Mesenchymal stem cell (in vitro differentiated cells and primary cell): ENCODE measurements at regions not wholly inside any gene's neighbourhood (a gene's known extent, or its start where the extent isn't known, plus 50 kb on each side); places are given as distances from the start of the nearest gene placed in this dataset.

ENCODE experiments used
- DNase-seq: peaks from one replicate; pipeline ENCODE4 v3.0.0-alpha.2; 2013
- H2AFZ ChIP-seq: one replicate; pipeline ENCODE4 v1.6.1; 2013; ENCODE audit warnings: low read depth, mild to moderate bottlenecking, control low read depth, inconsistent platforms, low read length, moderate library complexity
- H2AK5ac ChIP-seq: 2 replicates; pipeline ENCODE4 v1.6.1; 2013; ENCODE audit warnings: low read length, moderate library complexity, mild to moderate bottlenecking, inconsistent platforms; ENCODE audit not compliant: severe bottlenecking
- H2BK120ac ChIP-seq: one replicate; pipeline ENCODE4 v1.6.1; 2013; ENCODE audit warnings: low read depth, mild to moderate bottlenecking, inconsistent platforms, low read length, moderate library complexity
- H2BK12ac ChIP-seq, 2 experiments: one replicate each; pipeline ENCODE4 v1.6.1; 2013; ENCODE audit warnings: inconsistent platforms in 2 of 2, low read length in 2 of 2, mild to moderate bottlenecking in 2 of 2, moderate library complexity in 2 of 2, control low read depth in 1 of 2
- H2BK15ac ChIP-seq: one replicate; pipeline ENCODE4 v1.6.1; 2013; ENCODE audit warnings: mild to moderate bottlenecking, low read depth, inconsistent platforms; ENCODE audit not compliant: poor library complexity, severe bottlenecking
- H2BK5ac ChIP-seq: 2 replicates; pipeline ENCODE4 v1.6.1; 2013; ENCODE audit warnings: low read depth, mild to moderate bottlenecking, low read length, control low read depth, inconsistent platforms; ENCODE audit not compliant: poor library complexity, severe bottlenecking
- H3K14ac ChIP-seq, 2 experiments: one replicate each; pipeline ENCODE4 v1.6.1; 2013; ENCODE audit warnings: inconsistent platforms in 2 of 2, low read length in 2 of 2, control low read depth in 1 of 2, mild to moderate bottlenecking in 1 of 2, moderate library complexity in 1 of 2
- H3K18ac ChIP-seq, 2 experiments: one replicate each; pipeline ENCODE4 v1.6.1; 2013; ENCODE audit warnings: inconsistent platforms in 2 of 2, low read length in 2 of 2, control low read depth in 1 of 2, low read depth in 1 of 2, mild to moderate bottlenecking in 1 of 2
- H3K23ac ChIP-seq, 2 experiments: one replicate each; pipeline ENCODE4 v1.6.1; 2013; ENCODE audit warnings: inconsistent platforms in 2 of 2, low read length in 2 of 2, mild to moderate bottlenecking in 2 of 2, moderate library complexity in 2 of 2, control low read depth in 1 of 2
- H3K27ac ChIP-seq: 2 replicates; pipeline ENCODE4 v1.5.1; 2013; ENCODE audit warnings: mild to moderate bottlenecking, moderate library complexity, low read length, control low read depth, inconsistent platforms; ENCODE audit not compliant: poor library complexity, severe bottlenecking
- H3K27me3 ChIP-seq, 2 experiments: 2 replicates each; pipeline versions ENCODE4 v1.6.1 to v1.7.0; 2013; ENCODE audit warnings: low read length in 2 of 2, mild to moderate bottlenecking in 2 of 2, moderate library complexity in 2 of 2, control low read depth in 1 of 2, inconsistent platforms in 1 of 2; ENCODE audit not compliant: control insufficient read depth in 1 of 2, insufficient read depth in 1 of 2
- H3K36me3 ChIP-seq, 2 experiments: 2 replicates each; pipeline versions ENCODE4 v1.6.1 to v1.7.0; 2013; ENCODE audit warnings: low read length in 2 of 2, control low read depth in 1 of 2, inconsistent platforms in 1 of 2, low read depth in 1 of 2, mild to moderate bottlenecking in 1 of 2; ENCODE audit not compliant: insufficient read depth in 2 of 2, control insufficient read depth in 1 of 2
- H3K4ac ChIP-seq, 2 experiments: one replicate each; pipeline ENCODE4 v1.6.1; 2013; ENCODE audit warnings: inconsistent platforms in 2 of 2, low read length in 2 of 2, mild to moderate bottlenecking in 2 of 2, moderate library complexity in 2 of 2, control low read depth in 1 of 2, low read depth in 1 of 2
- H3K4me1 ChIP-seq: 2 replicates; pipeline ENCODE4 v1.6.1; 2013; ENCODE audit warnings: low read depth, low read length, control low read depth; ENCODE audit not compliant: control insufficient read depth, insufficient read depth
- H3K4me2 ChIP-seq: 2 replicates; pipeline ENCODE4 v1.6.1; 2013; ENCODE audit warnings: low read length, mild to moderate bottlenecking, inconsistent platforms; ENCODE audit not compliant: poor library complexity, severe bottlenecking
- H3K4me3 ChIP-seq, 2 experiments: 2 replicates each; pipeline versions ENCODE4 v1.5.1 to v1.7.0; 2013; ENCODE audit warnings: low read length in 2 of 2, mild to moderate bottlenecking in 2 of 2, control low read depth in 1 of 2, low read depth in 1 of 2; ENCODE audit not compliant: insufficient read depth in 1 of 2
- H3K79me1 ChIP-seq: replicated peaks from 2 replicates; pipeline ENCODE4 v1.6.1; 2013; ENCODE audit warnings: mild to moderate bottlenecking, control low read depth, low read length, inconsistent platforms; ENCODE audit not compliant: poor library complexity, severe bottlenecking
- H3K9ac ChIP-seq: 2 replicates; pipeline ENCODE4 v1.7.0; 2013; ENCODE audit warnings: mild to moderate bottlenecking, low read length, moderate library complexity
- H3K9me3 ChIP-seq: 2 replicates; pipeline ENCODE4 v1.7.0; 2013; ENCODE audit warnings: mild to moderate bottlenecking, low read length; ENCODE audit not compliant: control insufficient read depth
- H4K8ac ChIP-seq: one replicate; pipeline ENCODE4 v1.6.1; 2013; ENCODE audit warnings: inconsistent platforms, mild to moderate bottlenecking, low read length, moderate library complexity
- H4K91ac ChIP-seq: one replicate; pipeline ENCODE4 v1.6.1; 2013; ENCODE audit warnings: mild to moderate bottlenecking, low read length, inconsistent platforms
- WGBS: methylation state at CpG from one replicate; pipeline ENCODE4 v1.1.7; 2013; ENCODE audit warnings: mixed read lengths; 5-methylcytosine and 5-hydroxymethylcytosine counted together

DNA sequence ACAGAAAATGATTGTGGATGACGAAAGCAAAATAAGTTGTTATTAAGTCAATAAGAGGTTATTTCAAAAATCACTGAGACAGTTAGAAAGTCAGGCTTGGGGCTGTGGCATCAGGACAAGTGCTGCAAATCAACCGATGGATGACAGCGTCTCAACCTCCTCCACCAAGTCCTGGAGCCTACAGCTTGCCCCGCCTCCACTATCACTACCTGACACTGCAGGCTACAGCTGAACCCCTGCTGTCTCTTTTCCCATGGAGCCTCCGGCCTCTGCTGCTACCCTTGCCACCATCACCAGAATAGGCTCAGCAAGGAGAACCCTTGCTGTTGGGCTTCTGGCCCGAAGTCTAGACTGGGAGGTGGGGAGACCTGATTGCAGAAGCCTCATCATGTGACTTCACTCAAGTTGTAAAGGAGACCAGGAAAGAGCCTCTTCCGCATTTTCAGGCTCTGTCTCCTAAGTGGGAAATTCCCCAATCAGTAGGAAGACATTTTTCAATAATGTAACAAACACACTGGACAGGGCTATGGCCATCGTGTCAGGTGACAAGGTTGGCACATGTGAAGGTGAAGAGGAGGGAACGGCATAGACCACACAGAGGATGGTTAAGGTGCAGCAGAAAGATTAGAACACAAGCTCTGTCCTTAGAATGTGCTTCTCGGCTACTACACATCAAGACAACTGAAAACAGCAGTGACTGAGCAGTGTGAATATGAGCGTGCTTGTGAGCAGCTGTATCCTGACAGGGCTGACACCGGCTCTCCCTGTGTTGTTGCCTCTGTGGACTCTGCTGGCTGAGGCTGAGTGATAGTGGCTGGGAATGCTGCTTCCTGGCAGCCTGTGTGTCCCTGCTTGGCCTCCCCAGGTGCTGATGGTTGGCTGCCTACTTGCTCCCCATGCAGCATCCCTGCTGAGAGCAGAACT is 660.7 kb downstream of the PTPRU start:
- no peak overlapping the region for H3K9ac ChIP-seq
- no peak overlapping the region for H2BK120ac ChIP-seq
- no peak overlapping the region for H2AFZ ChIP-seq
- H3K4me3 ChIP-seq: no peak overlapping the region
- no peaks in the 10 kb centered on the region for H3K9me3 ChIP-seq
- no peak overlapping the region for H3K4ac ChIP-seq
- H2AK5ac ChIP-seq: no peak overlapping the region
- H3K36me3 ChIP-seq: no peaks in the 10 kb centered on the region
- H2BK5ac ChIP-seq: no peak overlapping the region
- H3K14ac ChIP-seq: no peak overlapping the region
- no peaks in the 10 kb centered on the region for H3K79me1 ChIP-seq
- DNase-seq: no peak
- H3K27ac ChIP-seq: no peak overlapping the region
- H3K4me1 ChIP-seq: peaks cover 2% of the 10 kb centered on the region
- WGBS: 65% methylated on average over 11 of the region's 12 CpGs
- no peak overlapping the region for H4K8ac ChIP-seq
- peaks cover 29 to 82% of the 10 kb centered on the region in 2 experiments for H3K27me3 ChIP-seq
- H4K91ac ChIP-seq: peak overlapping the region; percentile 34
- no peak overlapping the region for H3K4me2 ChIP-seq
- H2BK12ac ChIP-seq: no peak overlapping the region
- H3K18ac ChIP-seq: no peak overlapping the region
- no peak overlapping the region for H2BK15ac ChIP-seq
- no peak overlapping the region for H3K23ac ChIP-seq

DNA sequence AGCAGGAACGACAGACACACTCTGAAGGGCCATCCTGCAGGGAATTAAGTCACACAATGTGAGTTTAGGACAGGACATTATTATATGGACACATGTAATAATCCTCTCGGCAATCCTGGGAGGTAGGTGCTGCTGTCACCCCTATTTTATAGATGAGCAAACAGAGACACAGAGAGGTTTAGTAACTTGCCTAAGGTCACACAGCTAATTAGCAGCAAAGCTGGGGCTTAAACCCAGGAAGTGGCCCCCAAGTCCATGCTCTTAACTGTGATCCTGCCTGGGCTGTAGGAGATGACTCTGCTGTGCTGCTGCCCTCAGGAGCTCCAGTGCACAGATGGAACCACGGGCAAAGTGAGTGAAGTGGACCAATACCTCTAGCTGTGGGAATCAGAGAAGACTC is 660.0 kb downstream of the PTPRU start:
- no peak overlapping the region for H3K18ac ChIP-seq
- no peak overlapping the region for H3K4ac ChIP-seq
- peaks cover 2% of the 10 kb centered on the region for H3K4me1 ChIP-seq
- no peak overlapping the region for H2BK5ac ChIP-seq
- H3K9ac ChIP-seq: no peak overlapping the region
- no peak overlapping the region for H4K91ac ChIP-seq
- no peak for DNase-seq
- H2BK15ac ChIP-seq: no peak overlapping the region
- H2BK12ac ChIP-seq: no peak overlapping the region
- no peak overlapping the region for H3K23ac ChIP-seq
- H3K4me2 ChIP-seq: no peak overlapping the region
- H2BK120ac ChIP-seq: no peak overlapping the region
- H2AK5ac ChIP-seq: no peak overlapping the region
- no peaks in the 10 kb centered on the region for H3K79me1 ChIP-seq
- 73% methylated on average over 3 of the region's 3 CpGs for WGBS
- H4K8ac ChIP-seq: no peak overlapping the region
- H3K36me3 ChIP-seq: no peaks in the 10 kb centered on the region
- H3K27me3 ChIP-seq: peaks cover 25 to 82% of the 10 kb centered on the region in 2 experiments
- H2AFZ ChIP-seq: no peak overlapping the region
- no peak overlapping the region for H3K4me3 ChIP-seq
- no peaks in the 10 kb centered on the region for H3K9me3 ChIP-seq
- H3K27ac ChIP-seq: no peak overlapping the region
- no peak overlapping the region for H3K14ac ChIP-seq

DNA sequence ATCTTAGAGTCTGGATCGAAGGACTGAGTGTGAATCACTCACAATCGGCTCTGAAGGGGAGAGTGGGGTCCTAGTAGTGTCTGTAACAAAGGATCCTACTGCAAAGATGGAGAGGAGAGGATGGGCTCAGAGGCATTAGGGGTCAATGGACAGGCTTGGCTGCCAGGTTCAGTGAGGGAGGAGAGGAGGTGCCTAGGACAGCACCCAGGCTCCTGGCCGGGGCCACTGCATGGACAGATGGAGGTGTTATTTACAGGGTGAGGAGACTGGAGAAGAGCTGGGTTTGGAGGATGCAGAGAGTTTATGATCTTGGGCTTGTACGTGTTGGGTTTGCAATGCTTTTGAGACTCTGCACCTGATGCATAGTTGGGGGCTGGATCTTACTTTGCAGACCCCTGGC is 658.9 kb downstream of the PTPRU start:
- no peak overlapping the region for H2AK5ac ChIP-seq
- no peak overlapping the region for H3K9ac ChIP-seq
- H3K27me3 ChIP-seq: peaks cover 28 to 81% of the 10 kb centered on the region in 2 experiments
- H2BK120ac ChIP-seq: no peak overlapping the region
- H3K4ac ChIP-seq: no peak overlapping the region
- no peak for DNase-seq
- H2AFZ ChIP-seq: no peak overlapping the region
- H2BK15ac ChIP-seq: no peak overlapping the region
- H3K18ac ChIP-seq: no peak overlapping the region
- 69% methylated on average over 4 of the region's 4 CpGs for WGBS
- H3K23ac ChIP-seq: no peak overlapping the region
- H2BK5ac ChIP-seq: no peak overlapping the region
- H3K4me1 ChIP-seq: peaks cover 2% of the 10 kb centered on the region
- no peak overlapping the region for H2BK12ac ChIP-seq
- H3K14ac ChIP-seq: no peak overlapping the region
- no peak overlapping the region for H4K8ac ChIP-seq
- H3K27ac ChIP-seq: no peak overlapping the region
- H3K4me3 ChIP-seq: no peak overlapping the region
- H3K36me3 ChIP-seq: no peaks in the 10 kb centered on the region
- H3K79me1 ChIP-seq: no peaks in the 10 kb centered on the region
- H4K91ac ChIP-seq: no peak overlapping the region
- no peak overlapping the region for H3K4me2 ChIP-seq
- H3K9me3 ChIP-seq: no peaks in the 10 kb centered on the region

DNA sequence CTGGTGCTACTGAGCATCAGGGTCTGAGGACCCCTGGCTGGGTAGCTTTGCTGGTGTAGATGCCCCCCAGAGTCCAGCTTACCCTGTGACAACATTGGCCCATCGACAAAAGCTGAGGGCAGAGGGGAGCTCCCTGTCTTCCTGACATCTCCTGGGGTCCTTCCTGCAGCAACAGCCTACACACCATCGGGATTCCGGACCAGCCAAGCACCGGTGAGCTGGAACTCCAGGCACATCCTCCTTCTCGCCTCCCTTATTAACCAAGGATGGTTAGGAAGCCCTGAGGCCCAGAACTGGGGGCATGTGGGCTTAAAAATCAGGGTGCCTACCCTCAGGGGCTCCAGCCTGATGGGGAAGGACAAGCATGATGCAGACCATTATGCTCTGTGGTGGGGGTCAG is 658.0 kb downstream of the PTPRU start:
- Histone ChIP-seq H3K4me3 (no peak overlapping the region), H3K4me2 (no peak overlapping the region), H4K8ac (no peak overlapping the region), H3K9me3 (no peaks in the 10 kb centered on the region), H4K91ac (no peak overlapping the region), H3K4ac (no peak overlapping the region), H3K27ac (no peak overlapping the region), H2BK15ac (no peak overlapping the region), H3K18ac (no peak overlapping the region), H2AK5ac (no peak overlapping the region), H3K9ac (no peak overlapping the region), H3K4me1 (peaks cover 2% of the 10 kb centered on the region), H2BK5ac (no peak overlapping the region), H3K79me1 (no peaks in the 10 kb centered on the region), H2AFZ (no peak overlapping the region), H2BK120ac (no peak overlapping the region), H3K27me3 (peaks cover 35 to 82% of the 10 kb centered on the region in 2 experiments), H3K23ac (no peak overlapping the region), H3K14ac (no peak overlapping the region), H3K36me3 (no peaks in the 10 kb centered on the region), H2BK12ac (no peak overlapping the region)
- 77% methylated on average over 5 of the region's 5 CpGs for WGBS
- DNase-seq: no peak
